Activated CD4-positive, alpha-beta T cell treated with anti-CD3 and anti-CD28 coated beads for 4 hours (primary cell): ENCODE measurements at regions not wholly inside any gene's neighbourhood (a gene's known extent, or its start where the extent isn't known, plus 50 kb on each side); places are given as distances from the start of the nearest gene placed in this dataset.
"Not testable (repeated sequence)": the region's sequence is repeated elsewhere in the genome, so short reads cannot be mapped to it uniquely, and the experiment has no call there.

Experiments
- DNase-seq, 2 donors: peaks; one replicate each; pipeline ENCODE4 v3.0.0-alpha.2; 2020

DNA sequence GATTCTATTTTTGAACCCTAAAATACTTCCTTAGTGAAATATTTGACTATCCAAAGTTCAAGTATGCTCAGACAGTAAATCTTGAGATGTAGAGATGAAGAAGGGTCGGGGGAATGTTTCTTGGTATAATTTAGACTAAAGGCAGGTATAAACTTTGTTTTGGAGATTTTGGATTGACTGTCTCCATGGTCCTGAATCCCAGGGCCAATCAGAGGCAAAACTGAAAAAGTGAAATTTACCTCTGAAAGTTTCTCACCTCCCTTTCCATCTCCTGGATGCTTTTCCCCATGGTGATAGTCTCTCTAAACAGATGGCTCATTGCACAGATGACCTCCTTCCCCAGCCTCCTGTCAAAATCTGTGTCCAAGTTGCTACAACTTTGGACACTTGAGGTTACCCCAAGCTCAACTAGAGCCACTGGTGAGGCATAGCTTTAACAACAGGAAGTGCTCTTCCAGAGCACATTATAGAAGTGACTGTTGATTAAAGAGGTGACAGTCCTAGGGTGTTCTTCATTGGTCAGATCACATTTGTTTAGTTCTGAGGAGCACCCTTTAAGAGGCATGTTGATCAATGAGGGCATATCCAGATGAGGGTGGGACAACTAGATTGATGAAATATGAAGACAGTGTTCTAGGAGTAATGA is 128.4 kb downstream of the AKAP11 start:
- no peak for DNase-seq

DNA sequence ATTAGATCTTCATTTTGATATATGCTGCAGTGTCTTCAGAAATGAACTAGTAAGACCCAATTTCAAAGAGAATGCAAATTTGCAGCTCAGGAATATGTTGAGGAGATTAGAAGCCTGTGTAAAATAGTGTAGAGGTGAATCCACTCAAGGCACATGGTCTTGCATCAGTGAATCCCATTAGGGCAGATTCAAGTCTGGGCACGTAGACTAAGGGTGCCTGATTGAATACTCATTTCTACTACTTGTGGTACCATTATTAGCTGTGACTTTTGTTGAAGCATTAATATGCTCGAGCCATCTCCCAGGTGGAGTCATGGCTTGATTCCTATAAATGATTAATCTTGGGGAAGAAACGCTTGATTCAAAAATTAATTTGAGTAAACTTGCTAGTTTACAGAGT is 129.4 kb downstream of the AKAP11 start:
- DNase-seq, result no peak

DNA sequence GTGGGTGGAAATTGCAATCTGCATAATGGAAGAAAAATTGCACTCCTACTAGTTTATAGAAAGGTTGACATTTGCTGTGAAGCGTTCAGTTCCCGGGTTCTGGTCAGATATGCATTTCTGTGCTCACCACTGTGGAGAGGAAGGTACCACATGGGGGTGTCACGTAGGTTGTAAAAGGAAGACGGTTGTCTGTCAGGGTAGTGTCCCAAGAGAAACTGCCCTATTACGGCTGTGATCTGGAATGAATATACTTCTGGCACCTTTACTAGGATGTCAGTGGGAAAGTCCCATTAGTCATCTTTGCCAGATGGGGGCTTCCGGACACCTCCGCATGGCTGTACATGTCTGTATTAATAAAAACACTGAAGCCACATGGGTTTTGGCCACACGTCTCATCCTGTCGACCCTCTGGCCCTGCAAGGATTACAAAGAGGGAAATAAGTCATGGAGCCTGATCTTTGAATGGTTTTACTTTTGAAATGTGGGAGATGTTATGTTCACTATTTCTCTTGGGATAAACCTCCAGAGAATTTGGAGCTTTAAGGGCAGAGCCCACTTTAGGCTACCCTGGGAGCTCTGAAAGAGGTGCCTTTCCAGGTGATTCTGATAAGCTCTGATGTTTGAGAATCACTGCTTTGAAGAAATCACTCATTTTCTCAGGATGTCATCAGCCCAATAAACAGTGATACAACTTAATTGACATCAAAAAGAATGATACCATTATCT is 133.9 kb downstream of the AKAP11 start:
- peak; percentile 55 to 64 for DNase-seq

DNA sequence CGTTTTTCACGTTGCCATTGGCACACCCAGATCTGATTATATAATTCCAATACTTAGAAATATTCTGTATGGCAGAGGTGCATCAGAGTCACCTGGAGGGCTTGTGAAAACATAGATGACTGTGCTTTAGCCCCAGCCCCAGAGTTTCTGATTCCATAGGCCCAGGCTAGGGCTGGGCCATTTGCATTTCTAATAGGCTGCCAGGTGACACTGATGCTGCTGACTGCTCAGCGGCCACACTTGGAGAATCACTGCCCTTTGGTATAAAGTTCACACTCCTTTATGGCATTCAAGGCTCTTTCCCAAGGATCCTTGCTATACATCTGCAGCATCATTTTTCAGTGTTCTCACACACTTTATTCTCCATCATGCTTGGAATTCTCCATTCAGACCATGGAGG is 137.1 kb downstream of the AKAP11 start:
- no peak for DNase-seq

DNA sequence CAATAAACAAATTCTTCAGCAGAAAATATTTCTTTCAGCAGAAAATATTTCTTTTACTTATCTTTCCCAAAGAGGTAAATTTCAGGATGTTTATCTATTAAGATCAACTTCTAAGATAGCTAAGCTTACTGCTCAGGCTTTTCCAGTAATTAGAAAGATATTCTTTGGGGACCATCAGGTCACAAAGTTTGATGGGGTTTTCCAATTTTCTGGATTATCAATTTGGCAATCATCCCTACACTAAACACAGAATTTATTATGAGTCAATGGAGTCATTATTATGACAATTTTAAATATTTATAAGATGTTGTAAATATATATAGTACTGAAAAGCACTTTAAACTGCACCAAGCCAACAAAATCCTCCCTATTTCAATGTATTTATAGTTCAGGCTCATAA is 137.6 kb downstream of the AKAP11 start:
- no peak for DNase-seq

DNA sequence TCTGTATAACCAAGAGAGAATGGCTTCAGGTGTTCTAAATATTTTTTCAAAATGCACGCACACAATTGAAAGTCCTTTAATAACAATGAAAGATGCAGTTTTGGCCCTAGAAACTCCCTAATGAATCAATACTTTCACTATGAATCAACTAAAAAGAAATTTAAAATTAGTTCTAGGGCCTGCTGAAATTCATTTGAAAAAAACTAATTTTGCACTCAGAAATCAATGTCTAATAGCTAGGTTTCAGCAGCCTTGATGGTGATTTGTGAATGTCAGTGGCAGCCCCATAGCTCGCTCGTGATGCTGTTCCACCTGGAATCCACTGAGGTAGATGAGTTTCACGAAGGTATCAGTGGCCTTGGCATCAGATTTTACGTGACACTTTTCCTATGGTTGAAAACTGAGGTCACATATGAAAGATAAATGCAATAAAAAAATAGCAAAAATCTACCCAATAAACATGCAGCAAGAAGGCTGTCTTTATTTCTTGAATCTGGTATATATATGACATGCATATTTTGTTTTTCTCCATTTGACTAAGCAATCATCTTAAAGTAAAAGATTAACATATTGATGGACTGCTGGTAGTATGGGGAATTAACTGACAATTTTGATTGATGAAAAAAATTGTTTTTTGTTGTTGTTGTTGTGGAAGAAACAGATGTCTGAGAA is 141.0 kb downstream of the AKAP11 start:
- DNase-seq, result no peak

DNA sequence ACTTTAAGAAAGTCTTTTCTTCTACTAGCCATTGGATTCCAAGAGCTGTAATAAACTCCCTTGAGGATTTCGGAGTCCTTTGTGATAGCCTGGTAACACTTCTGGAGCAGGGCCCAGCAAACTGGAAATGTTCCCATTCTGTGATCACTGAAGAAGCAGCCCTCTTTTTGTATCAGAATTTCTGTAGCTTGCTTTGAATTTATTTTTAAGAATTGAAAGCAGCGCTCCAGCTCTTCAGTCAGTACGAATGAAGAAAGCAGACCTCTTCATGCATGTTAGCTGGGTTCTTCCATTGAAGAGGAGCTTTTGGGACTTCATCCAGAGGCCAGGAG is 141.5 kb downstream of the AKAP11 start:
- DNase-seq, result no peak

DNA sequence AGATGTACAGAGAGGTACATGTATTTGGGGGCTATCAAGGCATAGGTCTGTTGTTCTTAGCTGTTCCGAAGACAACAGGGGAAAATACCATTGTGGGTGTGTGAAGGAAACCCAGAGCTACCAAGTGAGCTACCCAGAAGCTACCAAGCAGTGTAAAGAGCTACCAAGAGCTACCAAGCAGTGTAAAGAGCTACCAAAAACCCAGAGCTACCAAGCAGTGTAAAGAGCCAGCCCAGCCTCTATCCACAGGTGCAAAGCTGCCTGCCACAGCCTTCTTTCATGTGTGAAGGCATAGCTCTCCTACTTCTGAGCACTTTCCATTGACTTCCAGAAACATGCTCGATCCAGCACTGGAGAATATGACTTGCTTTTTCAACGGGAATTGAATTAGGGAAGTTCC is 145.7 kb downstream of the AKAP11 start:
- no peak for DNase-seq

DNA sequence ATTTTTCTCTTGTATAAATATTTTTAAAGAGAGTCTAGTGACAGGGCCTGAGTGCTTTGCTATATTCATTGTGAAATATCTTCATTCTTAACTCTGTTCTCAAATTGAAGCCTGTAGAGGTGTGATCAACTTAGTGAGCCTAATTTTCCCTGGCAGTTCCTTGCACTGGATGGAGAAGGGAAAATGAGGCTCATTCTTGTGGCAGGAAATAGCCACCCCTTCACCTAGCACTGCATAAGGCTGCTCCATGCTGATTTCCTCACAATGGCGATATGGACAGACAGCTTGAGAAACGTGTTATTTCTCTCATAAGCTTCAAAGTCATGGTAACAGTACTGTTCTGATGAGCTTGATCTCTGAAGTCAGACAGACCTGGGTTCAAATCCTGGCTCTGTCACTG is 146.2 kb downstream of the AKAP11 start:
- DNase-seq, result no peak

DNA sequence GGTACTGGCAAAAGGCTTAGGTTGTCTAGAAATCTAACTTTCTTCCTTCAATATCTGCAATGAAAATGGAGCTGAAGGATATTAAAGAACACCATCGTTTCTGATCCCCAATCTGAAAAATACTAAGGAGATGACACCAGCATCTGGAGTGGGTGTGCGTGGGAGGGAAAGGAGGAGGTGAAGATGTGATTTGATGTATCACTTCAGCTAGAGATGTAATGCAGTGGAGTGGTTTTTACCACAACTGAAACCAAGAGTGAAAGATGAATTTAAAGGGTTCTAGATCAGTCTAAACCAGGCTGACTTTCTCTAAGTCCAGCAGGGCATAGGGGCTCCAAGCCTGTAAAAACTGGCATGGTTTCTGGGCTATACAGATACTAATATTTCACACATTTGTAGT is 148.4 kb downstream of the AKAP11 start:
- DNase-seq, result peak; percentile 53 to 59

DNA sequence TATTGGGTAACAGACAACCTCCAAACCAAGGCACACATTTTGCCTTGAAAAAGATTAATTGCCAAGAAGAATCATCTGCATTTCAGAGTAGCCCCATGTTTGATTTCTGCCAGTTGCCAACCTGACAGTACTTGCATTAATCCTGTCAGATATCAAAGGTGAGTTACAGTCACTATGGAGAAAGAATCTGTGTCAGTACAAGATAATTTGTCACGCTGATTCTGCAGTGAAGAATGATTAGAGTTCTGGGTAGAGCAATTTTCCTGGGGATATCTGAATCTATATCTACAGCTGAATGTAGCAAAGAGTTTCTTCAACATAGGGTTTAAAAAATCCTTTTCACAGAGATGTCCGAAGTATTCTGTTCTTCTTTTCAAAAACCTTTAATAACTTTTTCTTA is 150.7 kb downstream of the AKAP11 start:
- no peak for DNase-seq

DNA sequence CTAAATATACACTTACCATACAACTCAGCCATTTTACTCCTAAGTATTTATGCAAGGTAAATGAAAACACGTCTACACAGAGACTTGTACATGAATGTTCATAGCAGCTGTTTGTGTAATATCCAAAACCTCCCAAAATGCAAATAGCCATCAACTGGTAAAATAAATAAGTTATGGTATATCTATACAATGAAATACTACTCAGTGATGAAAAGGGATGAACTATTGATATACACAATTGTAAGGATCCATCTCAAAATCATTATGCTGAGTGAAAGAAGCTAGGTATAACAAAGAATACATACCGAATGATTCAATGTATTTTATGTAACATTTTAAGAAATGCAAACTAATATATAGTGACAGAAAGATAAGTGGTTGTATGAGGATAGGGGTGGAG is 149.8 kb upstream of the TNFSF11 start:
- no peak for DNase-seq

DNA sequence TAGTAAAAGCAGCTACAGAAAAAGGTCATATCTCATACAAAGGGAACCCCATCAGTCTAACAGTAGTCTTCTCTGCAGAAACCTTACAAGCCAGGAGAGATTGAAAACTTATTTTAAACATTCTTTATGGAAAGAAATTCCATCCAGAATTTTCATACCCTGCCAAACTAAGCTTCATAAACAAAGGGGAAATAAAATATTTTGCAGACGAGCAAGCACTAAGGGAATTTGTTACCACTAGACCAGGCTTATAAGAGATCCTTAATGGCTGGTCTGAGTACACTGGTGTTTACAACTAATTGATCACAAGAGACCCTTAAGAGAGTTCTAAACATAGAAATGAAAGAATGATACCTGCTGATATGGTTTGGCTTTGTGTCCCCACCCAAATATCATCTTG is 128.6 kb upstream of the TNFSF11 start:
- no peak for DNase-seq

DNA sequence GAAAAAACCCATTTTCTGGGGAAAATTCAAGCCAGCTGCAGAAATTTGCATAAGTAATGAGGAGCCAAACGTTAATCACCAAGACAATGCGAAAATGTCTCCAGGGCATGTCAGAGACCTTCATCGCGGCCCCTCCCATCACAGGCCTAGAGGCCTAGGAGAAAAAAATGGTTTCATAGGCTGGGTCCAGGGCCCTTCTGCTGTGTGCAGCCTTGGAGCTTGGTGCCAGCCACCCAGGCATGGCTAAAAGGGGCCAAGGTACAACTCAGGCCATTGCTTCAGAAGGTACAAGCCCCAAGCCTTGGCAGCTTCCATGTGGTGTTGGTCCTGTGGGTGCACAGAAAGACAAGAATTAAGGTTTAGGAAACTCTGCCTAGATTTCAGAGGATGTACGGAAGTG is 127.4 kb upstream of the TNFSF11 start:
- DNase-seq, result not testable (repeated sequence)

DNA sequence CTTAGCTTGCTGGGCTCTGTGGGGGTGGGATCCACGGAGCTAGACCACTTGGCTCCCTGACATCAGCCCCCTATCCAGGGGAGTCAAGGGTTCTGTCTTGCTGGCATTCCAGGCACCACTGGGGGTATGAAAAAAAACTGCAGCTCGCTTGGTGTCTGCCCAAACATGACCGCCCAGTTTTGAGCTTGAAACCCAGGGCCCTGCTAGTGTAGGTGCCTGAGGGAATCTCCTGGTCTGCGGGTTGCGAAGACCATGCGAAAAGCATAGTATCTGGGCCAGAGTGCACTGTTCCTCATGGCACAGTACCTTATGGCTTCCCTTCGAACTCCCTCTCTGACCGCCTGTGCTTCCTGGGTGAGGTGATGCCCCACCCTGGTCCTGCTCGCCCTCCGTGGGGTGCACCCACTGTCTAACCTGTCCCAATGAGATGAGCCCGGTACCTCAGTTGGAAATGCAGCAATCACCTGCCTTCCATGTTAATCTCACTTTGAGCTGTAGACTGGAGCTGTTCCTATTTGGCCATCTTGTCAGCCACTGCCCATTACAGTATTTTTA is 120.8 kb upstream of the TNFSF11 start:
- DNase-seq, result no peak

DNA sequence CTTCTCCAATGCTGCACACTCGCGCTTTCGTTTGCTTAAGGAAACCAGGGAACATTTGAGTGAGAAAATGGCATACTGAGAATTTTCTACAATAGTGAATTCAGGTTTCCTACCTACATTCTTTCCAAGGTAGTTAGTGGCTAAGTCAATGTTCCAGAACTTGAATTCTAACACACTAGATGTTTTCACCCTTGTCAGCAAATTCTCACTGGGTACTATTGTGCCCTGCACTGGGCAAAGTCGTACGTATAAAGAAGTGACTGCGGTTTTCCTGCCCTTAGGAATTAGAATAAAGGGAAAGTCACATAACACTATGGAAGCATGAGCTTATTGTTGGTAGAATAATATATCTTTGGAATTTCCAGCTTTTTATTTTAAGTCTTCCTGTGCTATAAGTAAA is 119.2 kb upstream of the TNFSF11 start:
- no peak for DNase-seq

DNA sequence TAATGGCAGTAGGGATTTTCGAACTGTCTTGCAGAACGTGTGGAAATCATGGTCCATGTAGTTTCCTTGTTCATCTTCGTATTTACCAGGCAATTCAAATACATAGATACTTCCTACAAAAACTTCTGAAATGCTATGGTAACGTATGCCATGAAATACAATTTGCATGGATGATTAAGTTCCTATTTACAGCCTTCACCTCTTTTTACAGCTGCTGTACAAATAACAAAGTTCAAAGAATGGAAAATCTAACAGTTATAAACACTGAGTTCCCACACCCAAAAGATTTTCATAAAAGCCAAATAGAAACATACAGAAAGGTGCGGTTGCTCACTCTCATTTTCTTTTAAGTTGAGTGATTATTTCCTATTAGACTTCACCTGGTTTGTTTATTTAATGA is 115.8 kb upstream of the TNFSF11 start:
- no peak for DNase-seq

DNA sequence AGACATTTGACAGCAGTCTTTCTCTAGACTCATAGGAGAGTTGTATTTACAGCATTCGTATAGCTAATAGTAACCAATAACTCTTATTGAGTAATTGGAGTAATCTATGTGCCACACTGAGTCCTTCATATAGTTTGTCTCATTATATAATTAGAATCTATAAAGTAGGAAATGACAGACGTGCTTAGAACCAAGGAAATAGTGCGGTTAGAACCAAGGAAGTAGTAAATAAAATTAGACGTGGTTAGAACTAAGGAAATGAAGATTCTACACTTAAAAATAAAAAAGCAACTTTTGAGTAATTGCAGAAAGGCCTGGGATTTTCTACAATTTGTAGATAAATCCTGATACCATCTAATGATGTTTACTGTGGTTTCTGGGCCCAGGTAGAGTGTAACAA is 107.8 kb upstream of the TNFSF11 start:
- no peak for DNase-seq

DNA sequence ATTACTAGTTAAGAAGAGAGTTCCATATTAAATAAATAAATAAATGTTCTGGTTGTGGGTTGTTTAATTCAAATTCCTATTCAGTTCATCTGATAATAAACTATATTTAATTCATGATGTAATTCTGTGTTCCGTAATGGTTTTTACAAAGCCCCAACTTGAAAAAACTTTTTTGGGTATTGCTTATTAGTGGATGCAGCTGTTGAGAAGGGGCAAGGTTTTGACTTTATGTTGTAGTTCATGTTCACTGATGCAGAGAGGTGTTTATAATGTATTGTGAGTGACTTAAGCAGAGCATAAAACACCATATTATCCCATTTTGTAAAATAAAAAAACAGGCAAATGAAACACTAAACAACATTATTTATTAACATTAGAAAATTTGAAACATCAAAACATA is 107.3 kb upstream of the TNFSF11 start:
- DNase-seq, result no peak

DNA sequence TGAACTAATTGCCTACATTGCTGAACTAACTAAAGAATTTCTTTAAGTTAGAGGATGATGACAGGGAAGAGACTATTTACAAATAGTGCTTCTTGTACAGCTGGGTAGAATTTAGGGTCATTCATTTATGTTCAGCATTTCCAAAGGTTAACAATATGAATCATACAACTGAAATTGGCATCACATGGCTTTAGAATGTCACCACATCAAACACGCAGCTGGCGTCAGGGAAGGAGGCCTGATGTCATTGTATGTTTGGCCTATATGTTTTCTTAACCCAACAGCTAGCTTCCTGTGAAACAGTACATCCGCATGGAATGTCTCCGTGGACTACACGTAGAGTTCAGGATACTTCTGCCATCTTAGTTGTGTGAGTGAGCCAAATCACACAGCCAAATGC is 99.0 kb upstream of the TNFSF11 start:
- DNase-seq, result peak; percentile 40 to 44

DNA sequence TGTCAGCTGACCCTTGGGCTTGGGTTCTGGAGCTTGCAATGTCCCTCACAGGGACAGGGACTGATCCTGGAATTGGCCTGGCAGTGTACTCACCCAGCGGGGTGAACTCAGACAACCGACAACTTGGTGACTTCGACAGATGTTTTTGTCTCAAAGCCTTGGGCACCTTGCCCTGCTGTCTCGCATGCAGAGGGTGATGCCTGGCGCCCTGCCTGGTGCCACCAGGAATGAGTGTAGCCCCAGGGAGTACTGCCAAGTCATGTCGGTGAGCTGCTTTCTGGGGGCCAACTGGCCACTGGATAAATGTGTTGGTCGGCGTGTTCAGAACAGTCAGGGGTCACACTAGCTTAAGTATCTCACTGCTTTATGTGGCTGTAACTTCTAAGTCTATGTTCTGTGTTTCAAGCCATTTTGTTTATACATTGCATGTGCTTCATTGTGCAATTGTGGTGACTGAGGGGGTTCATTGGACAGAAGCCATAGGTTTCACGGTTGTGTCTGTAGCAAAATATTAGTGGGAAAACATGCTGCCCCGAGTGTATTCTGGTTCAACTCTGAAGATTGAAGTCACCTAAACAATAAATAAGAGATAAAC is 96.3 kb upstream of the TNFSF11 start:
- DNase-seq, result no peak

DNA sequence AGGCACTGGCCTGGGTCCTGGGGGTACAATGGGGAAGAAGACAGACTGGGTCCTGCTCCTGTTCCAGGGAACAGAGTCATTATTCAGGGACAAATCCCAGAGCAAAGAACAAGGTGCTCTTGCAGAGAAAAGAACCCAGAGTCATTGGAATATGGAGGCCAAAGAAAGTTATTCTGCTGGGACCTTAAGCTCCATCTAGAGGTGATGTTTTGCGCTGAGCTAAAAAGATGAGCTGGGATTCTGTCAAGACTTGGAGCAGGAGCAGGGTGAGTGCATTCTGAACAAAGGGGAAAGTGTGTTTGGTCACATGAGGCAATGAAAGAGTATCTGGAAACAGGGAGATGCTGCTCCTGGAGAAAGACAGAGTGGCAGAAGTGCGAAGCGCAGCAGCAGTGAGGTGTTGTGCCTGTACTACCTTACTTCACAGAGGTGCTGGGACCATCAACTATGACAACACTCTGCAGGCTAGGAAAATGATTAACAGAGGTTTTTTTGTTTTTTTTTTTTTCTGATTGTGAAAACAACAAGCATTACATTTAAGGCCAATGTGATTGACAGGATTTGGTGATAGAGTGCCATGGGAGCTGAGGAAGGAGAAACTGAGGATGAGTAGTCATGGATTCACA is 95.3 kb upstream of the TNFSF11 start:
- peak in 1 of 2 donors; percentile 13 for DNase-seq

DNA sequence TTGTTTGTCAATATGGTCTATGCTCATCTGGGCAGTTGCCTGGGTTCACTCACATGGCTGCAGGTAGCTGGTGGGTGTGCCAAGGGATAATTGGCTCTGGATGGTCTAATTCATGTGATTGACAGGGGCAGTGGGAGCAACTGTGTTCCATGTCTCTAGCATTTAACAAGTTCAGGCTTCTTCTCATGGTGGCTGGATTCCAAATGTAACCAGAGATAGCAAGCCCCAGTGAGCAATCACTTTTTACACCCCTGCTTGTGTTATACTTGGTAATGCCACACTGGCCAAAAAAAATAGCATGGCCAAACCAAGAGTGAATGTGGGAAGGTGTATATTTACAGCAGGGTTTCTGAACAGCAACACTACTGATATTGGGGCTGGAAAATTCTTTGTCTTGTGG is 89.6 kb upstream of the TNFSF11 start:
- no peak for DNase-seq
